Panc1 (cell line): ENCODE measurements at regions not wholly inside any gene's neighbourhood (a gene's known extent, or its start where the extent isn't known, plus 50 kb on each side); places are given as distances from the start of the nearest gene placed in this dataset.

Experiments
- ATAC-seq: fragments of 200-7000 bp; cut with Tn5 transposase; 2 replicates; pipeline ENCODE4 v1.9.1; 2020; ENCODE audit warnings: mild to moderate bottlenecking, moderate library complexity
- BruUV-seq: library from RNA; stranded (reverse); fragments of 400-500 nt; replicated peaks from 2 replicates; lab custom pipeline; 2021; lab: Mats Ljungman, UMichigan
- CTCF ChIA-PET: fragments of 300-600 bp; sonication (Branson Sonifier 250); formaldehyde crosslinking; loops from one replicate; lab custom pipeline; 2022; ENCODE audit warnings: antibody characterized with exemption; lab: Charles Lee
- POLR2A ChIA-PET: fragments of 300-600 bp; sonication (Branson Sonifier 250); formaldehyde crosslinking; loops from one replicate; lab custom pipeline; 2022; ENCODE audit warnings: antibody characterized with exemption; lab: Charles Lee
- DNase-seq: peaks from one replicate; pipeline ENCODE4 v3.0.0-alpha.2; 2010; ENCODE audit warnings: low read depth, low spot score
- H3K27ac ChIP-seq: 2 replicates; pipeline ENCODE4 v1.5.1; 2011; ENCODE audit warnings: mild to moderate bottlenecking, low read length, inconsistent platforms
- H3K27me3 ChIP-seq: fragments of 200-500 bp; sonication (Bioruptor generic); 2 replicates; pipeline ENCODE4 v1.6.0; 2014; ENCODE audit warnings: low read length, inconsistent platforms; ENCODE audit not compliant: control insufficient read depth, insufficient read depth
- H3K36me3 ChIP-seq: fragments of 200-500 bp; sonication (Bioruptor generic); 2 replicates; pipeline ENCODE4 v1.5.1; 2014; ENCODE audit warnings: inconsistent platforms, mild to moderate bottlenecking, low read length, moderate library complexity; ENCODE audit not compliant: control insufficient read depth, insufficient read depth
- H3K4me1 ChIP-seq: 2 replicates; pipeline ENCODE4 v1.5.1; 2011; ENCODE audit warnings: inconsistent platforms, mild to moderate bottlenecking, low read length, moderate library complexity; ENCODE audit not compliant: control insufficient read depth, insufficient read depth
- H3K4me3 ChIP-seq, 2 experiments: 2 replicates each; pipeline ENCODE4 v1.5.1; 2011 to 2012; ENCODE audit warnings: low read depth in 2 of 2, low read length in 2 of 2, mild to moderate bottlenecking in 2 of 2, inconsistent platforms in 1 of 2, moderate library complexity in 1 of 2
- H3K9me3 ChIP-seq: fragments of 200-500 bp; sonication (Bioruptor generic); 2 replicates; pipeline ENCODE4 v1.5.1; 2014; ENCODE audit warnings: low read depth, mild to moderate bottlenecking, inconsistent platforms, low read length, moderate library complexity; ENCODE audit not compliant: control insufficient read depth, insufficient read depth
- CTCF ChIP-seq: fragments of 450-650 bp; IDR thresholded peaks from 2 replicates; pipeline ENCODE4 v1.5.1; 2017; ENCODE audit warnings: mild to moderate bottlenecking
- POLR2AphosphoS5 ChIP-seq: IDR thresholded peaks from 2 replicates; pipeline ENCODE4 v1.6.1; 2012; ENCODE audit warnings: mild to moderate bottlenecking, low read depth, low read length, moderate library complexity
- REST ChIP-seq, 2 experiments: IDR thresholded peaks; 2 replicates each; pipeline ENCODE4 v1.6.1; 2011 to 2012; ENCODE audit warnings: low read depth in 2 of 2, control low read depth in 1 of 2, low read length in 1 of 2, mild to moderate bottlenecking in 1 of 2, moderate library complexity in 1 of 2; ENCODE audit not compliant: insufficient read depth in 1 of 2
- SIN3A ChIP-seq: IDR thresholded peaks from 2 replicates; pipeline ENCODE4 v1.6.1; 2012; ENCODE audit warnings: low read depth, mild to moderate bottlenecking, low read length, moderate library complexity, borderline replicate concordance; ENCODE audit not compliant: insufficient read depth
- TCF7L2 ChIP-seq: IDR thresholded peaks from 2 replicates; pipeline ENCODE4 v1.6.1; 2011; ENCODE audit warnings: mild to moderate bottlenecking, low read depth, low read length, inconsistent platforms
- in situ Hi-C: cut with HindIII; loops from 2 replicates; pipeline ENCODE4 v1.10.0; 2016; ENCODE audit warnings: low sequenced_read_pairs, low pct_unique_long_range_greater_than_20kb
- intact Hi-C: fragments of 100-400 bp; cut with micrococcal nuclease; formaldehyde crosslinking; loops from one replicate; pipeline ENCODE4 v1.10.0; 2022; ENCODE audit not compliant: unreplicated experiment

GRCh38 chr4:175988511-175988910 is 77.1 kb upstream of the WDR17 start:
- POLR2A ChIA-PET = no interaction called here
- H3K27me3 ChIP-seq = no peaks in the 10 kb centered on the region

GRCh38 chr4:175996206-175996605 is 69.4 kb upstream of the WDR17 start:
- Histone ChIP-seq H3K27me3 (no peaks in the 10 kb centered on the region; the same call in 1 of the 2 replicates), H3K4me1 (no peaks in the 10 kb centered on the region), H3K9me3 (no peaks in the 10 kb centered on the region), H3K4me3 (no peak overlapping the region), H3K36me3 (no peaks in the 10 kb centered on the region), H3K27ac (no peak overlapping the region)
- DNase-seq (no peak), ATAC-seq (no peak)
- BruUV-seq = no TSS peak
- CTCF ChIA-PET = no interaction called here
- intact Hi-C loops (no loop called here), in situ Hi-C loops (no loop called here)
- TF ChIP-seq REST (IDR thresholded peaks at IDR 0.05; ENCODE audit: insufficient read depth in 1 of 2, low read depth in 2 of 2, low read length in 1 of 2) (no peak), CTCF (no peak), TCF7L2 (no peak), POLR2AphosphoS5 (no peak), SIN3A (no peak)
- POLR2A ChIA-PET = no interaction called here

More at GRCh38 chr4:175988511-175988910, 77.1 kb upstream of the WDR17 start:
- Histone ChIP-seq H3K36me3 (no peaks in the 10 kb centered on the region), H3K9me3 (no peaks in the 10 kb centered on the region), H3K4me3 (no peak overlapping the region), H3K27ac (no peak overlapping the region), H3K4me1 (no peaks in the 10 kb centered on the region)
- no TSS peak for BruUV-seq
- ATAC-seq (no peak), DNase-seq (no peak)
- TF ChIP-seq CTCF = no peak
- no peak for TF ChIP-seq REST (IDR thresholded peaks at IDR 0.05; ENCODE audit: insufficient read depth in 1 of 2, low read depth in 2 of 2, low read length in 1 of 2)
- no peak for TF ChIP-seq TCF7L2
- TF ChIP-seq SIN3A = no peak
- no peak for TF ChIP-seq POLR2AphosphoS5
- in situ Hi-C loops (no loop called here), intact Hi-C loops (no loop called here)
- CTCF ChIA-PET = no interaction called here
